Tibial nerve (tissue), 3 donors: ENCODE measurements at regions not wholly inside any gene's neighbourhood (a gene's known extent, or its start where the extent isn't known, plus 50 kb on each side); places are given as distances from the start of the nearest gene placed in this dataset.

Source experiments
- POLR2A ChIP-seq, 2 donors: fragments of 450-650 bp; IDR thresholded peaks; one replicate each; pipeline ENCODE4 v1.6.1; 2017; ENCODE audit warnings: antibody characterized with exemption in 2 of 2, mild to moderate bottlenecking in 2 of 2, moderate library complexity in 2 of 2
- TF ChIP-seq, protein P1 (sequence below), 5 experiments: fragments of 200-600 bp in 3 of 5; fragments of 450-650 bp in 2 of 5; sonication (generic) in 3 of 5; IDR thresholded peaks; one replicate each; pipeline ENCODE4 v1.5.1; 2016 to 2019; ENCODE audit warnings: antibody characterized with exemption in 5 of 5, mild to moderate bottlenecking in 3 of 5, moderate library complexity in 2 of 5

- TF ChIP-seq, protein P1, sequence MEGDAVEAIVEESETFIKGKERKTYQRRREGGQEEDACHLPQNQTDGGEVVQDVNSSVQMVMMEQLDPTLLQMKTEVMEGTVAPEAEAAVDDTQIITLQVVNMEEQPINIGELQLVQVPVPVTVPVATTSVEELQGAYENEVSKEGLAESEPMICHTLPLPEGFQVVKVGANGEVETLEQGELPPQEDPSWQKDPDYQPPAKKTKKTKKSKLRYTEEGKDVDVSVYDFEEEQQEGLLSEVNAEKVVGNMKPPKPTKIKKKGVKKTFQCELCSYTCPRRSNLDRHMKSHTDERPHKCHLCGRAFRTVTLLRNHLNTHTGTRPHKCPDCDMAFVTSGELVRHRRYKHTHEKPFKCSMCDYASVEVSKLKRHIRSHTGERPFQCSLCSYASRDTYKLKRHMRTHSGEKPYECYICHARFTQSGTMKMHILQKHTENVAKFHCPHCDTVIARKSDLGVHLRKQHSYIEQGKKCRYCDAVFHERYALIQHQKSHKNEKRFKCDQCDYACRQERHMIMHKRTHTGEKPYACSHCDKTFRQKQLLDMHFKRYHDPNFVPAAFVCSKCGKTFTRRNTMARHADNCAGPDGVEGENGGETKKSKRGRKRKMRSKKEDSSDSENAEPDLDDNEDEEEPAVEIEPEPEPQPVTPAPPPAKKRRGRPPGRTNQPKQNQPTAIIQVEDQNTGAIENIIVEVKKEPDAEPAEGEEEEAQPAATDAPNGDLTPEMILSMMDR (IDR thresholded peaks at IDR 0.05) = no peak
- TF ChIP-seq POLR2A (IDR thresholded peaks at IDR 0.05) = no peak
Measured at GRCh38 chr2:64296140-64296480, 151.9 kb upstream of the PELI1 start.
